GM20000 (cell line): ENCODE measurements at regions not wholly inside any gene's neighbourhood (a gene's known extent, or its start where the extent isn't known, plus 50 kb on each side); places are given as distances from the start of the nearest gene placed in this dataset.

Experiments used
- DNase-seq: peaks from one replicate; pipeline ENCODE4 v3.0.0; 2012; ENCODE audit warnings: low spot score
- CTCF ChIP-seq: IDR thresholded peaks from 2 replicates; pipeline ENCODE4 v1.5.1; 2012; ENCODE audit warnings: mild to moderate bottlenecking, control low read depth; ENCODE audit errors: extremely low read depth, missing control alignments

GRCh38 chr11:130801333-130802122, 114.8 kb downstream of the SNX19 start:
- TF ChIP-seq CTCF = no peak
- no peak for DNase-seq

GRCh38 chr11:130802567-130802966, 113.7 kb downstream of the SNX19 start:
- no peak for DNase-seq
- TF ChIP-seq CTCF = no peak

GRCh38 chr11:130804306-130805076, 111.8 kb downstream of the SNX19 start:
- TF ChIP-seq CTCF = no peak
- no peak for DNase-seq

- TF ChIP-seq CTCF = no peak
- no peak for DNase-seq
These were observed 109.5 kb downstream of the SNX19 start for GRCh38 chr11:130806746-130807145.

GRCh38 chr11:130808541-130808940, 107.7 kb downstream of the SNX19 start:
- no peak for TF ChIP-seq CTCF
- DNase-seq = no peak

- DNase-seq = no peak
- TF ChIP-seq CTCF = no peak
These were observed 103.1 kb downstream of the SNX19 start for GRCh38 chr11:130813196-130813595.

GRCh38 chr11:130813638-130814037, 102.6 kb downstream of the SNX19 start:
- no peak for TF ChIP-seq CTCF
- DNase-seq = no peak
